ENCODE measurements at regions not wholly inside any gene's neighbourhood (a gene's known extent, or its start where the extent isn't known, plus 50 kb on each side); places are given as distances from the start of the nearest gene placed in this dataset.

DNA sequence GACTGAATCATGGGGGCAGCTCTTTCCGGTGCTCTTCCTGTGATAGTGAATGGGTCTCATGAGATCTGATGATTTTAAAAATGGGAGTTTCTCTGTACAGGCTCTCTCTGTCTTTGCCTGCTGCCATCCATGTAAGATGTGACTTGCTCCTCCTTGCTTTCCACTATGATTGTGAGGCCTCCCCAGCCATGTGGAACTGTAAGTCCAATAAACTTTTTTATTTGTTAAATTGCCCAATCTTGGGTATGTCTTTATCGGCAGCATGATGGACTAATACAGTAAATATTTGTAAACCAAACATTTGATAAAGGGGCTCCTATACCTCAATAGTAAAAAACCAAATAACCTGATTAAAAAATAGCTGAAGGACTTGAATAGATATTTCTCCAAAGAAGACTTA, 77.3 kb downstream of the INSIG2 start:
- DNase-seq (ENCODE audit: low read depth): no peak
- TF ChIP-seq, protein P1, sequence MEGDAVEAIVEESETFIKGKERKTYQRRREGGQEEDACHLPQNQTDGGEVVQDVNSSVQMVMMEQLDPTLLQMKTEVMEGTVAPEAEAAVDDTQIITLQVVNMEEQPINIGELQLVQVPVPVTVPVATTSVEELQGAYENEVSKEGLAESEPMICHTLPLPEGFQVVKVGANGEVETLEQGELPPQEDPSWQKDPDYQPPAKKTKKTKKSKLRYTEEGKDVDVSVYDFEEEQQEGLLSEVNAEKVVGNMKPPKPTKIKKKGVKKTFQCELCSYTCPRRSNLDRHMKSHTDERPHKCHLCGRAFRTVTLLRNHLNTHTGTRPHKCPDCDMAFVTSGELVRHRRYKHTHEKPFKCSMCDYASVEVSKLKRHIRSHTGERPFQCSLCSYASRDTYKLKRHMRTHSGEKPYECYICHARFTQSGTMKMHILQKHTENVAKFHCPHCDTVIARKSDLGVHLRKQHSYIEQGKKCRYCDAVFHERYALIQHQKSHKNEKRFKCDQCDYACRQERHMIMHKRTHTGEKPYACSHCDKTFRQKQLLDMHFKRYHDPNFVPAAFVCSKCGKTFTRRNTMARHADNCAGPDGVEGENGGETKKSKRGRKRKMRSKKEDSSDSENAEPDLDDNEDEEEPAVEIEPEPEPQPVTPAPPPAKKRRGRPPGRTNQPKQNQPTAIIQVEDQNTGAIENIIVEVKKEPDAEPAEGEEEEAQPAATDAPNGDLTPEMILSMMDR (IDR thresholded peaks at IDR 0.05; ENCODE audit: control insufficient read depth, insufficient read depth, low read depth, low read length, missing control alignments): no peak
- no peak overlapping the region for H3K4me3 ChIP-seq (ENCODE audit: control insufficient read depth, low read depth, low read length)

Data from AG09309 (cell line).